ENCODE measurements at regions not wholly inside any gene's neighbourhood (a gene's known extent, or its start where the extent isn't known, plus 50 kb on each side); places are given as distances from the start of the nearest gene placed in this dataset.

GRCh38 chr5:135135530-135136226 is 101.7 kb upstream of the PITX1 start:
- H3K4ac ChIP-seq (ENCODE audit: low read depth, low read length), result no peak overlapping the region
- peaks cover 31% of the 10 kb centered on the region for H3K27me3 Mint-ChIP-seq (ENCODE audit: low read depth)
- H3K4me1 ChIP-seq (ENCODE audit: insufficient read depth, low read length), result no peaks in the 10 kb centered on the region
- H2AK5ac ChIP-seq (ENCODE audit: insufficient read length, low read length), result no peak overlapping the region
- H3T11ph ChIP-seq (ENCODE audit: low read length), result no peak overlapping the region
- H2BK12ac ChIP-seq (ENCODE audit: insufficient read length, low read depth, low read length), result no peak overlapping the region
- no peak for DNase-seq
- no peak overlapping the region for H3K56ac ChIP-seq (ENCODE audit: insufficient read length, low read depth, low read length)
- H3K18ac ChIP-seq (ENCODE audit: insufficient read length, low read depth, low read length), result no peak overlapping the region
- no peak overlapping the region for H2AFZ ChIP-seq (ENCODE audit: low read length)
- no peak overlapping the region for H4K91ac ChIP-seq (ENCODE audit: insufficient read length, low read depth, low read length)
- H3K79me2 ChIP-seq (ENCODE audit: insufficient read depth, low read length), result no peaks in the 10 kb centered on the region
- no peak overlapping the region for H4K5ac ChIP-seq (ENCODE audit: insufficient read length, low read depth, low read length)
- H3K4me1 Mint-ChIP-seq, result peaks cover 0 to 4% of the 10 kb centered on the region in 2 experiments; a peak in 1 of 4 replicates
- H3K27me3 ChIP-seq (ENCODE audit: insufficient read depth, low read length), result no peaks in the 10 kb centered on the region
- no peak overlapping the region for H3K4me2 ChIP-seq (ENCODE audit: insufficient read depth, insufficient read length, low read length)
- no peak overlapping the region for H3K4me3 Mint-ChIP-seq
- no peak overlapping the region for H3K9ac ChIP-seq (ENCODE audit: extremely low read depth, insufficient read length, low read length)
- no peaks in the 10 kb centered on the region for H3K23me2 ChIP-seq (ENCODE audit: insufficient read length, low read depth, low read length, poor library complexity, severe bottlenecking)
- H3K9me3 ChIP-seq (ENCODE audit: control insufficient read depth, low read depth, low read length), result no peaks in the 10 kb centered on the region
- no peaks in the 10 kb centered on the region for H3K36me3 Mint-ChIP-seq (ENCODE audit: insufficient read depth in 1 of 3, low read depth in 3 of 3)
- no peak overlapping the region for H3K14ac ChIP-seq (ENCODE audit: insufficient read depth, low read length)
- no peak overlapping the region for H4K8ac ChIP-seq (replicated peaks; ENCODE audit: insufficient read length, low read depth, low read length)
- no peak overlapping the region for H2BK120ac ChIP-seq (ENCODE audit: low read depth, low read length, poor library complexity, severe bottlenecking)
- H2BK15ac ChIP-seq (ENCODE audit: low read depth, low read length), result no peak overlapping the region
- H2BK5ac ChIP-seq (ENCODE audit: insufficient read length, low read length), result no peak overlapping the region
- no peak overlapping the region for H2BK20ac ChIP-seq (ENCODE audit: low read depth, low read length, poor library complexity, severe bottlenecking)
- no peak overlapping the region; a peak in 1 of 7 replicates for H3K27ac Mint-ChIP-seq
- no CpG with 5 or more reads among the region's 14 CpGs for WGBS (ENCODE audit: extremely low coverage, insufficient read length, low lambda C conversion rate)
- no peak overlapping the region for H3K23ac ChIP-seq (ENCODE audit: insufficient read length, low read depth, low read length)
- H3K27ac ChIP-seq (ENCODE audit: insufficient read length, low read depth, low read length), result no peak overlapping the region
- TF ChIP-seq CTCF (conservative IDR thresholded peaks at IDR 0.05), result no peak
- no peaks in the 10 kb centered on the region for H3K79me1 ChIP-seq (ENCODE audit: insufficient read depth, low read depth, low read length, poor library complexity, severe bottlenecking)
- H4K20me1 ChIP-seq (ENCODE audit: control insufficient read depth, insufficient read depth, insufficient read length), result no peaks in the 10 kb centered on the region
- no peaks in the 10 kb centered on the region for H3K9me3 Mint-ChIP-seq
